ENCODE measurements at regions not wholly inside any gene's neighbourhood (a gene's known extent, or its start where the extent isn't known, plus 50 kb on each side); places are given as distances from the start of the nearest gene placed in this dataset.

- Histone ChIP-seq H3K9me3 (ENCODE audit: control insufficient read depth, insufficient read depth, low read length) (peaks cover 60% of the 10 kb centered on the region), H3K27ac (ENCODE audit: low read depth, low read length) (no peak overlapping the region), H3K27me3 (ENCODE audit: control insufficient read depth, insufficient read depth, low read length) (no peaks in the 10 kb centered on the region), H3K4me3 (ENCODE audit: low read depth, low read length) (no peak overlapping the region)
- ChIA-PET CTCF (no interaction called here), POLR2A (no interaction called here)
- TF ChIP-seq, protein P1, sequence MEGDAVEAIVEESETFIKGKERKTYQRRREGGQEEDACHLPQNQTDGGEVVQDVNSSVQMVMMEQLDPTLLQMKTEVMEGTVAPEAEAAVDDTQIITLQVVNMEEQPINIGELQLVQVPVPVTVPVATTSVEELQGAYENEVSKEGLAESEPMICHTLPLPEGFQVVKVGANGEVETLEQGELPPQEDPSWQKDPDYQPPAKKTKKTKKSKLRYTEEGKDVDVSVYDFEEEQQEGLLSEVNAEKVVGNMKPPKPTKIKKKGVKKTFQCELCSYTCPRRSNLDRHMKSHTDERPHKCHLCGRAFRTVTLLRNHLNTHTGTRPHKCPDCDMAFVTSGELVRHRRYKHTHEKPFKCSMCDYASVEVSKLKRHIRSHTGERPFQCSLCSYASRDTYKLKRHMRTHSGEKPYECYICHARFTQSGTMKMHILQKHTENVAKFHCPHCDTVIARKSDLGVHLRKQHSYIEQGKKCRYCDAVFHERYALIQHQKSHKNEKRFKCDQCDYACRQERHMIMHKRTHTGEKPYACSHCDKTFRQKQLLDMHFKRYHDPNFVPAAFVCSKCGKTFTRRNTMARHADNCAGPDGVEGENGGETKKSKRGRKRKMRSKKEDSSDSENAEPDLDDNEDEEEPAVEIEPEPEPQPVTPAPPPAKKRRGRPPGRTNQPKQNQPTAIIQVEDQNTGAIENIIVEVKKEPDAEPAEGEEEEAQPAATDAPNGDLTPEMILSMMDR (IDR thresholded peaks at IDR 0.05; ENCODE audit: low read depth, low read length): no peak
- no peak for DNase-seq (ENCODE audit: low read depth, low spot score)
Observed at GRCh38 chr7:63073286-63073685, 925.4 kb upstream of the ZNF722 start.

- DNase-seq (ENCODE audit: low read depth, low spot score): no peak
- H3K4me3 ChIP-seq (ENCODE audit: low read depth, low read length): no peak overlapping the region
- ChIA-PET CTCF (no interaction called here), POLR2A (no interaction called here)
- no peaks in the 10 kb centered on the region for H3K27me3 ChIP-seq (ENCODE audit: control insufficient read depth, insufficient read depth, low read length)
- peaks cover 61% of the 10 kb centered on the region for H3K9me3 ChIP-seq (ENCODE audit: control insufficient read depth, insufficient read depth, low read length)
- TF ChIP-seq, protein P1 (IDR thresholded peaks at IDR 0.05; ENCODE audit: low read depth, low read length): no peak
- peak overlapping the region; percentile 2 for H3K27ac ChIP-seq (ENCODE audit: low read depth, low read length)
Observed at GRCh38 chr7:63073736-63074135, 924.9 kb upstream of the ZNF722 start.

- Histone ChIP-seq H3K9me3 (ENCODE audit: control insufficient read depth, insufficient read depth, low read length) (peaks cover 54% of the 10 kb centered on the region), H3K27me3 (ENCODE audit: control insufficient read depth, insufficient read depth, low read length) (no peaks in the 10 kb centered on the region), H3K4me3 (ENCODE audit: low read depth, low read length) (no peak overlapping the region), H3K27ac (ENCODE audit: low read depth, low read length) (no peak overlapping the region)
- CTCF ChIA-PET: no interaction called here
- DNase-seq (ENCODE audit: low read depth, low spot score): no peak
- POLR2A ChIA-PET: no interaction called here
- TF ChIP-seq, protein P1 (IDR thresholded peaks at IDR 0.05; ENCODE audit: low read depth, low read length): no peak
Observed at GRCh38 chr7:63077841-63078240, 920.8 kb upstream of the ZNF722 start.

DNA sequence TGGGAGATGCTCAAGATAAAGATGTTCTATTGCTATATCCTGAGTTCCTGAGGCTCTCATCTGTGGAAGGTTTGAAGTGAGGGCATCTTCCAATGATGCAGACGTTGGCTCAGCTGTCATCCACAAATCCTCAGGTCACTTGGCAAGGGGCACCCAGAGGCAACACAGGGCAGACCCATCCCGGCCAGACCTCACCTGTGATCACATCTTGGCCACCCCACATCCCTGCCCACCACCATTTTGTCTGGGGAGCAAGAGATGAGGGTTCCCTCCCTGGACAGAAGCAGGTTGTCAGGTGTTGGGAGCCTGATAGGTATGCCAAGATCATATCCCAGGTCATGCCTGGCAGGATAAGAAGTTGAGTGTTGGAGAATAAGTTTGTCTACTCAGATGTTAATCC, 918.2 kb upstream of the ZNF722 start:
- Histone ChIP-seq H3K4me3 (ENCODE audit: low read depth, low read length) (no peak overlapping the region), H3K9me3 (ENCODE audit: control insufficient read depth, insufficient read depth, low read length) (peaks cover 49% of the 10 kb centered on the region), H3K27ac (ENCODE audit: low read depth, low read length) (no peak overlapping the region), H3K27me3 (ENCODE audit: control insufficient read depth, insufficient read depth, low read length) (no peaks in the 10 kb centered on the region)
- ChIA-PET POLR2A (no interaction called here), CTCF (no interaction called here)
- TF ChIP-seq, protein P1 (IDR thresholded peaks at IDR 0.05; ENCODE audit: low read depth, low read length): no peak
- DNase-seq (ENCODE audit: low read depth, low spot score): no peak

DNA sequence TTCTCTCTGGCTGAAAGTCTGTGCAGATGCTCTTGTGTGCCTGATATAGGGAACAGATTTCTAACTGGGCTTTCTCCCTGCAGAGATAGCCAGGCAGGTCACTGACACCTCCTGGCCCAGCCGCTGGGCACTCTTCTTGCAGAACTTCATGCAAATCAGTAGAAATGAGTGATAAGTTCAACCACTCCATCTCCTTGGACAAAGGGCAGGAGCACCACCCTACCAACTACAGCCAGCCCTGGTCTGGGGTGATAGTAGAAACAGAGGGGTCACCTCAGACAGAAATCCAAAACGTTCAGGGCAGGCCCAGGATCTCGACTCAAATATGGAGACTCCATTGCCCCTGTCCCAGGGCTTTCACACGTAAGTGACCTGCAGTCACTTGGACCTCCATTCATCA, 917.8 kb upstream of the ZNF722 start:
- DNase-seq (ENCODE audit: low read depth, low spot score): no peak
- TF ChIP-seq, protein P1 (IDR thresholded peaks at IDR 0.05; ENCODE audit: low read depth, low read length): no peak
- ChIA-PET CTCF (no interaction called here), POLR2A (no interaction called here)
- Histone ChIP-seq H3K9me3 (ENCODE audit: control insufficient read depth, insufficient read depth, low read length) (peaks cover 49% of the 10 kb centered on the region), H3K4me3 (ENCODE audit: low read depth, low read length) (no peak overlapping the region), H3K27me3 (ENCODE audit: control insufficient read depth, insufficient read depth, low read length) (no peaks in the 10 kb centered on the region), H3K27ac (ENCODE audit: low read depth, low read length) (no peak overlapping the region)

All from AG04450 (cell line).